ENCODE measurements at regions not wholly inside any gene's neighbourhood (a gene's known extent, or its start where the extent isn't known, plus 50 kb on each side); places are given as distances from the start of the nearest gene placed in this dataset.

DNA sequence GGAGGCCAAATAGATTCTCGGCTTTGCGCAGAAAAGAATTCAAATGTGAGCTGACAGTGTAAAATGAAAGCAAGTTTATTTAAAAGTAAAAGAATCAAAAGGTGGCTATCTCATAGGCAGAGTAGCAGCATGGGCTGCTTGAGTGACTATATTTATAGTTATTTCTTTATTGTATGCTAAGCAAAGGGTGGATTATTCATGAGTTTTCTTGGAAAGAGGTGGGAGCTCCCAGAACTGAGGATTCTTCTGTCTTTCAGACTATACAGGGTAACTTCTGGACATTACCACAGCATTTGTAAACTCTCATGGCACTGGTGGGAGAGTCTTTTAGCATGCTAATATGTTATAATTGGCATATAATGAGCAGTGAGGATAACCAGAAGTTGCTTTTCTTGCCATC lies 659.9 kb downstream of the RWDD3 start:
- TF ChIP-seq CTCF (conservative IDR thresholded peaks at IDR 0.05) (no peak), EZH2 (IDR thresholded peaks at IDR 0.05; ENCODE audit: low read depth) (no peak)

Measured in PC-9 (cell line).